ENCODE measurements at regions not wholly inside any gene's neighbourhood (a gene's known extent, or its start where the extent isn't known, plus 50 kb on each side); places are given as distances from the start of the nearest gene placed in this dataset.
"Not testable (repeated sequence)": the region's sequence is repeated elsewhere in the genome, so short reads cannot be mapped to it uniquely, and the experiment has no call there.

DNA sequence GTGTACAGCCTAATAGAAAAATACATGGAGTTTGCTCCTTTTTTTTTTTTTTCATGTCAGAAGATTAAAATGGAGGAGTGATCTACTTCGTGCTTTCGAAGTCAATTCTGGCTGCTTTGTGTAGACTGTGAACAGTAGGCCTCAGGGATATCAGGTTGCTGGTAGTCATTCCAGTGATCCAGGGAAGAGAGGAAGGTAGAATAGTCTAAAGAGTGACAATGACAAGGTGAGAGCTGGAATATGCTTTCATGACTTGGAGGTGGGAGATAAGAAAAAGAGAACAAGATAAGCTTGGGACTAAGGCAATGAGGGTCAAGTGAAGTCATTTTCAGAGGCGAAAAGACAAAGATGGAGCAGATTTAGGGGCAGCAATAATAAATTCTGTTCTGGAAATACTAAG is 111.3 kb upstream of the MIR17HG start:
- Histone ChIP-seq H3K9me3 (ENCODE audit: control insufficient read depth, insufficient read depth, low read length) (no peaks in the 10 kb centered on the region), H3K4me1 (ENCODE audit: control insufficient read depth, insufficient read depth, low read length) (no peaks in the 10 kb centered on the region), H3K4me3 (ENCODE audit: low read depth, low read length) (no peak overlapping the region), H3K27me3 (ENCODE audit: control insufficient read depth, insufficient read depth, low read length) (no peaks in the 10 kb centered on the region), H3K9ac (ENCODE audit: low read depth, low read length) (no peak overlapping the region), H3K36me3 (ENCODE audit: control insufficient read depth, insufficient read depth, low read length) (no peaks in the 10 kb centered on the region)

DNA sequence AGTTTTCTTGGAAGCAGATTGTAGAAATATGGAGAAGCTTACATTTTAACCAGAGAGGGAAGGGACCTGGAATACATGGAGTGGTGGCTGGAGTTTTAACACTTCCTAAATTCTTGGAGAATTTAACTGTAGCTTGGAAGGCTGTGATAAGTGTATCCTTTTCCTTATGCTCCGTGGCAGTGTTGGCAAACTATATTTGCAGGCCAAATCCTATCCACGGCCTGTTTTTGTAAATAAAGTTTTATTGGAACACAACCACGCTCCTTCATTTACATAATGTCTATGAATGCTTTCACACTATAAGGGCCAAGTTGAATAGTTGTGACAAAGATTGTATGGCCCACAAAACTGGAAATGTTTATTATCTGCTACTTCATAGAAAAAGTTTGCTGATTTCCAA is 110.6 kb upstream of the MIR17HG start:
- H3K9me3 ChIP-seq (ENCODE audit: control insufficient read depth, insufficient read depth, low read length): no peaks in the 10 kb centered on the region
- no peaks in the 10 kb centered on the region for H3K36me3 ChIP-seq (ENCODE audit: control insufficient read depth, insufficient read depth, low read length)
- H3K9ac ChIP-seq (ENCODE audit: low read depth, low read length): no peak overlapping the region
- H3K4me1 ChIP-seq (ENCODE audit: control insufficient read depth, insufficient read depth, low read length): no peaks in the 10 kb centered on the region
- no peaks in the 10 kb centered on the region for H3K27me3 ChIP-seq (ENCODE audit: control insufficient read depth, insufficient read depth, low read length)
- no peak overlapping the region for H3K4me3 ChIP-seq (ENCODE audit: low read depth, low read length)

DNA sequence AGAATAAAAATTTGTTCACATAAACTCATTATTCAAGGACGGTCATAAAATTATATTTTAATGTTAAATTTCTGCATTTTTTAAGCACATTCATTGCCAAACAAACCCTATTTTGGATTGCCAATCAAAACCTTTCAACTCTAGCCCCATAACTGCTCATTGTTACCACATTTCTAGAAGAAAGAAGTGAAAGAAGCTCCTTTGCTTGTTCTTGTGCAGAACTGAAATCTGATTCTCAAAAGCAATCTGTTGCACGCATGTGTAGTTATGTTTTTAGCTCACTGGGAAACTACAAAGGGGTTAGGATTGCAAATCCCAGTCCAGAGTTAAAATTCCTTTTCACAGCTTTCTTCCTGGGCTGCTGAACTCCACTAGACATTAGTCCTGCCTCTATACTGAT is 109.5 kb upstream of the MIR17HG start:
- H3K27me3 ChIP-seq (ENCODE audit: control insufficient read depth, insufficient read depth, low read length): no peaks in the 10 kb centered on the region
- H3K4me1 ChIP-seq (ENCODE audit: control insufficient read depth, insufficient read depth, low read length): no peaks in the 10 kb centered on the region
- no peaks in the 10 kb centered on the region for H3K36me3 ChIP-seq (ENCODE audit: control insufficient read depth, insufficient read depth, low read length)
- no peak overlapping the region for H3K9ac ChIP-seq (ENCODE audit: low read depth, low read length)
- peaks cover under 1% of the 10 kb centered on the region for H3K9me3 ChIP-seq (ENCODE audit: control insufficient read depth, insufficient read depth, low read length)
- H3K4me3 ChIP-seq (ENCODE audit: low read depth, low read length): no peak overlapping the region

GRCh38 chr13:91240341-91240740 is 107.1 kb upstream of the MIR17HG start:
- no peaks in the 10 kb centered on the region for H3K4me1 ChIP-seq (ENCODE audit: control insufficient read depth, insufficient read depth, low read length)
- H3K9ac ChIP-seq (ENCODE audit: low read depth, low read length): no peak overlapping the region
- no peaks in the 10 kb centered on the region for H3K36me3 ChIP-seq (ENCODE audit: control insufficient read depth, insufficient read depth, low read length)
- H3K4me3 ChIP-seq (ENCODE audit: low read depth, low read length): no peak overlapping the region
- H3K9me3 ChIP-seq (ENCODE audit: control insufficient read depth, insufficient read depth, low read length): peaks cover 4% of the 10 kb centered on the region
- no peaks in the 10 kb centered on the region for H3K27me3 ChIP-seq (ENCODE audit: control insufficient read depth, insufficient read depth, low read length)

GRCh38 chr13:91241221-91241933 is 106.1 kb upstream of the MIR17HG start:
- Histone ChIP-seq H3K9me3 (ENCODE audit: control insufficient read depth, insufficient read depth, low read length) (peaks cover 4% of the 10 kb centered on the region), H3K27me3 (ENCODE audit: control insufficient read depth, insufficient read depth, low read length) (no peaks in the 10 kb centered on the region), H3K4me3 (ENCODE audit: low read depth, low read length) (no peak overlapping the region), H3K36me3 (ENCODE audit: control insufficient read depth, insufficient read depth, low read length) (no peaks in the 10 kb centered on the region), H3K4me1 (ENCODE audit: control insufficient read depth, insufficient read depth, low read length) (no peaks in the 10 kb centered on the region), H3K9ac (ENCODE audit: low read depth, low read length) (no peak overlapping the region)

DNA sequence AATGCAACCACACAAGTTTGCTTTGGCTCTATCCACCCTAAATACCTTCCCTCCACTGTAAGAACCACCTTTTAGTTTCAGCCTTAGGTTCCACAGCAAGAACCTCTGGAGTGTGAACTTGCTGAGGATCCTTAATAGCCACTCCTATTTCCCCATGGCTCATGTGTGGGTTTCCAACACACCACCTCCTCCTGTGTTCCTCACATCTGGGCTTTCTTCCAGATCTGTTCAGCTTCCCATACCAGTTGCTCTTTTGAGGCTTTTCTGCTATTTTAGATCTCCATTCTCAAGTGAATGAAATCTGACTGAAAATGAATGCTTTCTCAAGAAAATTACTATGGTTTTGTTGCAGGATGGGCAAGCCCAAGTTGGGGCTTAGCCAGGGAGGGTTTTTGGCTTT is 104.8 kb upstream of the MIR17HG start:
- Histone ChIP-seq H3K9ac (ENCODE audit: low read depth, low read length) (no peak overlapping the region), H3K36me3 (ENCODE audit: control insufficient read depth, insufficient read depth, low read length) (no peaks in the 10 kb centered on the region), H3K27me3 (ENCODE audit: control insufficient read depth, insufficient read depth, low read length) (no peaks in the 10 kb centered on the region), H3K4me3 (ENCODE audit: low read depth, low read length) (no peak overlapping the region), H3K4me1 (ENCODE audit: control insufficient read depth, insufficient read depth, low read length) (no peaks in the 10 kb centered on the region), H3K9me3 (ENCODE audit: control insufficient read depth, insufficient read depth, low read length) (peaks cover 4% of the 10 kb centered on the region)

GRCh38 chr13:91245288-91245687 is 102.2 kb upstream of the MIR17HG start:
- no peaks in the 10 kb centered on the region for H3K36me3 ChIP-seq (ENCODE audit: control insufficient read depth, insufficient read depth, low read length)

GRCh38 chr13:91247768-91248167 is 99.7 kb upstream of the MIR17HG start:
- no peaks in the 10 kb centered on the region for H3K4me1 ChIP-seq (ENCODE audit: control insufficient read depth, insufficient read depth, low read length)
- peaks cover 4% of the 10 kb centered on the region for H3K9me3 ChIP-seq (ENCODE audit: control insufficient read depth, insufficient read depth, low read length)
- H3K27me3 ChIP-seq (ENCODE audit: control insufficient read depth, insufficient read depth, low read length): no peaks in the 10 kb centered on the region
- no peak overlapping the region for H3K4me3 ChIP-seq (ENCODE audit: low read depth, low read length)
- H3K9ac ChIP-seq (ENCODE audit: low read depth, low read length): no peak overlapping the region
- no peaks in the 10 kb centered on the region for H3K36me3 ChIP-seq (ENCODE audit: control insufficient read depth, insufficient read depth, low read length)

More at GRCh38 chr13:91245288-91245687, 102.2 kb upstream of the MIR17HG start:
- Histone ChIP-seq H3K9ac (ENCODE audit: low read depth, low read length) (no peak overlapping the region), H3K9me3 (ENCODE audit: control insufficient read depth, insufficient read depth, low read length) (peaks cover 4% of the 10 kb centered on the region), H3K4me1 (ENCODE audit: control insufficient read depth, insufficient read depth, low read length) (no peaks in the 10 kb centered on the region), H3K4me3 (ENCODE audit: low read depth, low read length) (no peak overlapping the region), H3K27me3 (ENCODE audit: control insufficient read depth, insufficient read depth, low read length) (no peaks in the 10 kb centered on the region)

GRCh38 chr13:91248249-91248648 is 99.2 kb upstream of the MIR17HG start:
- Histone ChIP-seq H3K4me1 (ENCODE audit: control insufficient read depth, insufficient read depth, low read length) (no peaks in the 10 kb centered on the region), H3K27me3 (ENCODE audit: control insufficient read depth, insufficient read depth, low read length) (no peaks in the 10 kb centered on the region), H3K4me3 (ENCODE audit: low read depth, low read length) (no peak overlapping the region), H3K9ac (ENCODE audit: low read depth, low read length) (no peak overlapping the region), H3K9me3 (ENCODE audit: control insufficient read depth, insufficient read depth, low read length) (peaks cover 1% of the 10 kb centered on the region), H3K36me3 (ENCODE audit: control insufficient read depth, insufficient read depth, low read length) (no peaks in the 10 kb centered on the region)

DNA sequence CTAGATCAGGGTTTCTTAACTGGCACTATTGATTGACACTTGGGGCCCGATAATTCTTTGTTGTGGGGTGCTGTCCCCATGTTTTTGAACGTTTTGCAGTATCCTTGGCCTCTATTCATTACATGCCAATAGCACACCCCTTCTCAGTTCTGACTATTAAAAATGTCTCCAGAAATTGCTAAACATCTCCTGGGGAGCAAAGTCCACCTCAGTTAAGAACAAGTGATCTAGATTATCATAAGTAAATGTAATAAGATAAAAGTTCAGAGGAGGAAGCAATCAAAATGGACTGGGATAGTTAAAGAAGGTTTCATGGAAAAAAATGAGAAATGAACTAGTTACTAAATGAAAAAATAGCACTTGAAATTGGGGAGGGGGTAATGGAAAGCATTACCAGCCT is 98.1 kb upstream of the MIR17HG start:
- no peaks in the 10 kb centered on the region for H3K27me3 ChIP-seq (ENCODE audit: control insufficient read depth, insufficient read depth, low read length)
- H3K4me3 ChIP-seq (ENCODE audit: low read depth, low read length): no peak overlapping the region
- no peaks in the 10 kb centered on the region for H3K4me1 ChIP-seq (ENCODE audit: control insufficient read depth, insufficient read depth, low read length)
- no peaks in the 10 kb centered on the region for H3K36me3 ChIP-seq (ENCODE audit: control insufficient read depth, insufficient read depth, low read length)
- no peak overlapping the region for H3K9ac ChIP-seq (ENCODE audit: low read depth, low read length)
- no peaks in the 10 kb centered on the region for H3K9me3 ChIP-seq (ENCODE audit: control insufficient read depth, insufficient read depth, low read length)

DNA sequence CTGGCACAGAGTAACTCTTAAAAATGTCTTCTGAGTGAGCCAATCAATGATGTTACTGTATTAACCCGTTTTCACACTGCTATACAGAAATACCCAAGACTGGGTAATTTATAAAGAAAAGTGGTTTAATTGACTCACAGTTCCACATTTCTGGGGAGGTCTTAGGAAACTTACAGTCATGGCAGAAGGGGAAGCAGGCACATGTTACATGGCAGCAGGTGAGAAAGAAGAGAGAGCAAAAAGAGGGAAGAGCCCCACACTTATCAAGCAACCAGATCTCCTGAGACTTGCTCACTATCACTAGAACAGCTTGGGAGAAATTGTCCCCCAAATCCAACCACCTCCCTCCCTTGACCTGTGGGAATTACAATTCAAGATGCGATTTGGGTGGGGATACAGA is 97.6 kb upstream of the MIR17HG start:
- H3K9me3 ChIP-seq (ENCODE audit: control insufficient read depth, insufficient read depth, low read length): no peaks in the 10 kb centered on the region
- H3K9ac ChIP-seq (ENCODE audit: low read depth, low read length): no peak overlapping the region
- H3K4me1 ChIP-seq (ENCODE audit: control insufficient read depth, insufficient read depth, low read length): no peaks in the 10 kb centered on the region
- H3K36me3 ChIP-seq (ENCODE audit: control insufficient read depth, insufficient read depth, low read length): no peaks in the 10 kb centered on the region
- H3K4me3 ChIP-seq (ENCODE audit: low read depth, low read length): no peak overlapping the region
- no peaks in the 10 kb centered on the region for H3K27me3 ChIP-seq (ENCODE audit: control insufficient read depth, insufficient read depth, low read length)

GRCh38 chr13:91251573-91251972 is 95.9 kb upstream of the MIR17HG start:
- H3K4me3 ChIP-seq (ENCODE audit: low read depth, low read length); H3K9ac ChIP-seq (ENCODE audit: low read depth, low read length); H3K9me3 ChIP-seq (ENCODE audit: control insufficient read depth, insufficient read depth, low read length); H3K36me3 ChIP-seq (ENCODE audit: control insufficient read depth, insufficient read depth, low read length); H3K4me1 ChIP-seq (ENCODE audit: control insufficient read depth, insufficient read depth, low read length); H3K27me3 ChIP-seq (ENCODE audit: control insufficient read depth, insufficient read depth, low read length): not testable (repeated sequence)
